WTC11 (cell line): ENCODE measurements at regions not wholly inside any gene's neighbourhood (a gene's known extent, or its start where the extent isn't known, plus 50 kb on each side); places are given as distances from the start of the nearest gene placed in this dataset.

ENCODE experiments used
- ATF2 ChIP-seq: sonication (generic); formaldehyde crosslinking; IDR thresholded peaks from 2 replicates; pipeline ENCODE4 v1.8.1; 2022; ENCODE audit warnings: low read depth, missing genetic modification reagents, borderline replicate concordance
- CBFB ChIP-seq: sonication (generic); formaldehyde crosslinking; IDR thresholded peaks from 2 replicates; pipeline ENCODE4 v1.8.1; 2022; ENCODE audit warnings: mild to moderate bottlenecking, low read depth, missing genetic modification reagents
- CTCF ChIP-seq: fragments of 200-600 bp; IDR thresholded peaks from 2 replicates; pipeline ENCODE4 v1.8.0; 2022; ENCODE audit warnings: antibody characterized with exemption
- FOXP4 ChIP-seq: sonication (generic); formaldehyde crosslinking; IDR thresholded peaks from 2 replicates; pipeline ENCODE4 v1.8.0; 2022; ENCODE audit warnings: mild to moderate bottlenecking, missing genetic modification reagents
- JUN ChIP-seq: sonication (generic); formaldehyde crosslinking; IDR thresholded peaks from 2 replicates; pipeline ENCODE4 v1.8.0; 2023; ENCODE audit warnings: mild to moderate bottlenecking, missing genetic modification reagents
- SP1 ChIP-seq: sonication (generic); formaldehyde crosslinking; conservative IDR thresholded peaks from 2 replicates; pipeline ENCODE4 v1.8.1; 2022; ENCODE audit warnings: missing genetic modification reagents
- STAT6 ChIP-seq: sonication (generic); formaldehyde crosslinking; conservative IDR thresholded peaks from 2 replicates; pipeline ENCODE4 v1.8.1; 2023; ENCODE audit warnings: mild to moderate bottlenecking, low read depth, missing genetic modification reagents, moderate library complexity
- TEAD1 ChIP-seq: sonication (generic); formaldehyde crosslinking; IDR thresholded peaks from 2 replicates; pipeline ENCODE4 v1.8.0; 2022; ENCODE audit warnings: mild to moderate bottlenecking, missing genetic modification reagents
- ZBTB21 ChIP-seq: sonication (generic); formaldehyde crosslinking; IDR thresholded peaks from 2 replicates; pipeline ENCODE4 v1.8.1; 2023; ENCODE audit warnings: mild to moderate bottlenecking, missing genetic modification reagents, borderline replicate concordance
- ZNF121 ChIP-seq: sonication (generic); formaldehyde crosslinking; IDR thresholded peaks from 2 replicates; pipeline ENCODE4 v1.8.0; 2023; ENCODE audit warnings: missing genetic modification reagents
- ZNF532 ChIP-seq: fragments of 250-450 bp; sonication (Bioruptor Pico); IDR thresholded peaks from 2 replicates; pipeline ENCODE4 v1.9.0; 2021; ENCODE audit warnings: mild to moderate bottlenecking, borderline replicate concordance

GRCh38 chr7:37518266-37518665 lies 69.6 kb upstream of the ELMO1 start:
- TF ChIP-seq STAT6 (CRISPR knock-in tag): no peak
- TF ChIP-seq ATF2 (CRISPR knock-in tag): no peak
- no peak for TF ChIP-seq ZNF121 (CRISPR knock-in tag)
- TF ChIP-seq FOXP4 (CRISPR knock-in tag): no peak
- no peak for TF ChIP-seq ZNF532 (CRISPR knock-in tag)
- TF ChIP-seq CTCF: no peak
- no peak for TF ChIP-seq ZBTB21 (CRISPR knock-in tag)
- TF ChIP-seq CBFB: no peak
- TF ChIP-seq TEAD1 (CRISPR knock-in tag): no peak
- TF ChIP-seq SP1: no peak
- no peak for TF ChIP-seq JUN
